ENCODE measurements at regions not wholly inside any gene's neighbourhood (a gene's known extent, or its start where the extent isn't known, plus 50 kb on each side); places are given as distances from the start of the nearest gene placed in this dataset.

DNA sequence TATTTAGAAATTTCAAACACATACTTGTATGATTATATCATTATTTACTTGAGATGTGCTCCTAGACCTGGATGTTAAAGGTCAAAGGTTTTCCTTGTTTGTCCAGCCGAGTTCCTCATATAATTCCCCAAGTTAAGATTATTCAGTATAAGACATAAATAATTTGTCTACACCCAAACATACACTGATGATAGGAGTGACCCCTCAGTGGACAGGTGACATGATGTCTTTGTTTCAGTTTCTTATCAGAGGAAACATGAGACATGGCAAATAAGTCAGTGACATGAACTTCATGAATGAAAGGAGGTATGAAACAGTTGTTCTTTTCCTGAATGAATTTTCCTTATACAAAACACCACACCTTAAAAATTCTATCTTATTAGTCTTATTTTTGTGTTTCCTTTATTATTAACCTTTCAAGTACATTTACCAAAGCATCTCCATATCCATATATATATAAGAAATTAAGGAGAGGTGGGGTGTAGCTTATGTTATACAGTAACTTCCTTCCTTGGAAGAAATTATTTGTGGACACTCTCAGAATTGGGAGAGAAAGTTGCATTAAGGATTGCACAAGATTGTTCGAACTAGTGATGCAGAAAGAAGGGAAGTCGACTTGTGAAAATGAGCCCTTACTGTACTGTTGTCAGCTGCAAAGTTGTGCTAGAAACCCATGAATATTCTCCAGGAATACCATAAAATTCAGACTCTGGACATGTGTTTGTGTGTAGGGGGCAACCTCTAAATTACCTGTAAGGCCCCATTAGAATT, 60.5 kb downstream of the POM121L12 start:
- H3K36me3 ChIP-seq (ENCODE audit: control insufficient read depth, insufficient read depth, low read length), result no peaks in the 10 kb centered on the region
- H3K9me1 ChIP-seq (ENCODE audit: control insufficient read depth, insufficient read depth, low read length), result no peaks in the 10 kb centered on the region
- H4K20me1 ChIP-seq (replicated peaks; ENCODE audit: control insufficient read depth, insufficient read depth, low read length), result no peaks in the 10 kb centered on the region
- POLR2A ChIA-PET, result no interaction called here
- no peak for ATAC-seq
- BruUV-seq (replicated peaks), result no TSS peak
- FAIRE-seq, result no peak
- H2AFZ ChIP-seq (ENCODE audit: low read depth, low read length), result no peak overlapping the region
- H3K27ac ChIP-seq (ENCODE audit: extremely low read depth, low read depth, low read length), result no peak overlapping the region
- H3K79me2 ChIP-seq (ENCODE audit: control insufficient read depth, insufficient read depth, low read length), result no peaks in the 10 kb centered on the region
- H3K4me2 ChIP-seq (ENCODE audit: insufficient read depth, low read length), result no peak overlapping the region
- in situ Hi-C loops (cut with MboI) (no loop called here), intact Hi-C loops (cut with micrococcal nuclease) (no loop called here)
- TF ChIP-seq, protein P1, sequence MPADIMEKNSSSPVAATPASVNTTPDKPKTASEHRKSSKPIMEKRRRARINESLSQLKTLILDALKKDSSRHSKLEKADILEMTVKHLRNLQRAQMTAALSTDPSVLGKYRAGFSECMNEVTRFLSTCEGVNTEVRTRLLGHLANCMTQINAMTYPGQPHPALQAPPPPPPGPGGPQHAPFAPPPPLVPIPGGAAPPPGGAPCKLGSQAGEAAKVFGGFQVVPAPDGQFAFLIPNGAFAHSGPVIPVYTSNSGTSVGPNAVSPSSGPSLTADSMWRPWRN (IDR thresholded peaks at IDR 0.05; ENCODE audit: low read depth), result no peak
- TF ChIP-seq KDM5B (IDR thresholded peaks at IDR 0.05; ENCODE audit: insufficient replicate concordance, low read depth, low read length) (no peak), ZKSCAN1 (IDR thresholded peaks at IDR 0.05; ENCODE audit: low read depth, low read length) (no peak), CREM (IDR thresholded peaks at IDR 0.05; ENCODE audit: low read depth) (no peak), FOXP1 (CRISPR knock-in tag; IDR thresholded peaks at IDR 0.05) (no peak), RBM25 (IDR thresholded peaks at IDR 0.05; ENCODE audit: low read depth, low read length, severe bottlenecking) (no peak), ZNF561 (CRISPR knock-in tag; conservative IDR thresholded peaks at IDR 0.05) (no peak), SREBF2 (CRISPR knock-in tag; IDR thresholded peaks at IDR 0.05) (no peak), CHD1 (IDR thresholded peaks at IDR 0.05; ENCODE audit: low read length) (no peak), MYC (IDR thresholded peaks at IDR 0.05; ENCODE audit: low read depth, low read length) (no peak), MYC (CRISPR knock-in tag; IDR thresholded peaks at IDR 0.05; ENCODE audit: borderline replicate concordance, low read depth) (no peak), BCOR (IDR thresholded peaks at IDR 0.05) (no peak), ELF2 (CRISPR knock-in tag; IDR thresholded peaks at IDR 0.05) (no peak), CBX5 (IDR thresholded peaks at IDR 0.05; ENCODE audit: borderline replicate concordance, low read depth) (no peak), SMARCA5 (IDR thresholded peaks at IDR 0.05) (no peak)
- TF ChIP-seq, protein P2, sequence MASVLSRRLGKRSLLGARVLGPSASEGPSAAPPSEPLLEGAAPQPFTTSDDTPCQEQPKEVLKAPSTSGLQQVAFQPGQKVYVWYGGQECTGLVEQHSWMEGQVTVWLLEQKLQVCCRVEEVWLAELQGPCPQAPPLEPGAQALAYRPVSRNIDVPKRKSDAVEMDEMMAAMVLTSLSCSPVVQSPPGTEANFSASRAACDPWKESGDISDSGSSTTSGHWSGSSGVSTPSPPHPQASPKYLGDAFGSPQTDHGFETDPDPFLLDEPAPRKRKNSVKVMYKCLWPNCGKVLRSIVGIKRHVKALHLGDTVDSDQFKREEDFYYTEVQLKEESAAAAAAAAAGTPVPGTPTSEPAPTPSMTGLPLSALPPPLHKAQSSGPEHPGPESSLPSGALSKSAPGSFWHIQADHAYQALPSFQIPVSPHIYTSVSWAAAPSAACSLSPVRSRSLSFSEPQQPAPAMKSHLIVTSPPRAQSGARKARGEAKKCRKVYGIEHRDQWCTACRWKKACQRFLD (CRISPR knock-in tag; IDR thresholded peaks at IDR 0.05), result no peak
- TF ChIP-seq, protein P3, sequence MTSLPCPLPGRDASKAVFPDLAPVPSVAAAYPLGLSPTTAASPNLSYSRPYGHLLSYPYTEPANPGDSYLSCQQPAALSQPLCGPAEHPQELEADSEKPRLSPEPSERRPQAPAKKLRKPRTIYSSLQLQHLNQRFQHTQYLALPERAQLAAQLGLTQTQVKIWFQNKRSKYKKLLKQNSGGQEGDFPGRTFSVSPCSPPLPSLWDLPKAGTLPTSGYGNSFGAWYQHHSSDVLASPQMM (CRISPR knock-in tag; IDR thresholded peaks at IDR 0.05), result no peak
- TF ChIP-seq, protein P4, sequence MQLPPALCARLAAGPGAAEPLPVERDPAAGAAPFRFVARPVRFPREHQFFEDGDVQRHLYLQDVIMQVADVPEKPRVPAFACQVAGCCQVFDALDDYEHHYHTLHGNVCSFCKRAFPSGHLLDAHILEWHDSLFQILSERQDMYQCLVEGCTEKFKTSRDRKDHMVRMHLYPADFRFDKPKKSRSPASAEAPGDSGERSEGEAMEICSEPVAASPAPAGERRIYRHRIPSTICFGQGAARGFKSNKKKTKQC (CRISPR knock-in tag; IDR thresholded peaks at IDR 0.05), result no peak
- H3K4me1 ChIP-seq (replicated peaks in 1 of 2; ENCODE audit: control insufficient read depth in 2 of 2, insufficient read depth in 2 of 2, low read length in 2 of 2), result no peaks in the 10 kb centered on the region
- no peak overlapping the region for H3K4me3 ChIP-seq
- H3K9ac ChIP-seq (ENCODE audit: insufficient read depth in 1 of 2, low read depth in 2 of 2, low read length in 2 of 2), result no peak overlapping the region
- H3K27me3 ChIP-seq (ENCODE audit: control insufficient read depth in 2 of 2, insufficient read depth in 2 of 2, low read length in 2 of 2), result no peaks in the 10 kb centered on the region
- CTCF ChIA-PET (ENCODE audit: low intra/inter-chr PET ratio), result no interaction called here
- 0% methylated on average over 3 of the region's 3 CpGs for WGBS (ENCODE audit: insufficient coverage, low coverage, missing lambda C conversion rate)
- no peak for DNase-seq (ENCODE audit: extremely low read depth in 1 of 4, low spot score in 3 of 4)
- H3K9me3 ChIP-seq (replicated peaks; ENCODE audit: control insufficient read depth, insufficient read depth, low read depth, low read length), result 0 out of 2 replicates have a peak, but pooled peaks cover 2% of the 10 kb centered on the region
